GM18519 (cell line): ENCODE measurements at regions not wholly inside any gene's neighbourhood (a gene's known extent, or its start where the extent isn't known, plus 50 kb on each side); places are given as distances from the start of the nearest gene placed in this dataset.
"Not testable (repeated sequence)": the region's sequence is repeated elsewhere in the genome, so short reads cannot be mapped to it uniquely, and the experiment has no call there.

Source experiments
- ATAC-seq: cut with Tn5 transposase; IDR thresholded peaks from one replicate; pipeline ENCODE4 v1.9.1; 2021; ENCODE audit warnings: mild to moderate bottlenecking, moderate library complexity; ENCODE audit not compliant: unreplicated experiment, low FRiP score

DNA sequence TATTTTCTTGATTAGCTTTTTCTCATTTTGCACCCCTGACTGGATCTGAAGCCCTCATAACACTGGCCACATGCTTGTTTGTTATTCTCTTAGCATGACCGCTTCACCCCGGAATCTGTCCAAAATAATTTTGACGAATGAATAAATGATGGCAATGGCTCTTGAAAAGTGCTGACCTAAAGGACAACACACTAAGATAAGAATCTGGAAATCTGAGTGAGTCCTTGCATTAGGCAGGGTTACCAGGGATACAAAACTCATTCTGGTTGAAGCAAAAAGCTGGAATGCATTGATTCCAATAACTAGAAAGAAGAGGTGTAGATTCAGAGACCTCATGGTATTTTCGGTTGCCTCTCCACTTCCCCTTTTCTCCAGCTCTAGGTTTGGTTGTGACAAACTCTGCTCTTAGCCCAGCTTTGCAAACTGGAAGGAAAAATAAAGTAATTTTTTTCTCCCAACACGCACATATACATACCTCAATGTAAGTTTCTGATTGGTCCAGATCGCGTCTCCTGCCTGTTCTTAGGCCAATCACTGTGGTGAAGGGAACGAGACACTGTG is 157.4 kb downstream of the SKIDA1 start:
- ATAC-seq, result no peak

DNA sequence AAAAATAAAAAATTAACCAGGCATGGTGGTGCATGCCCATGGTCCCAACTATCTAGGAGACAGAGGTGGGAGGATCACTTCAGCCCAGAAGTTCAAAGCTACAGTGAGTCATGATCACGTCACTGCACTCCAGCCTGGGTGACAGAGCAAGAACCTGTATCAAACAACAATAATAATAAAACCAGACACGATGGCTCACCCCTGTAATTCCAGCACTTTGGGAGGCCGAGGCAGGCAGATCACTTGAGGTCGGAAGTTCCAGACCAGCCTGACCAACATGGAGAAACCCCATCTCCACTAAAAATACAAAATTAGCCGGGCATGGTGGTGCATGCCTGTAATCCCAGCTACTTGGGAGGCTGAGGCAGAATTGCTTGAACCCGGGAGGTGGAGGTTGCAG is 159.4 kb downstream of the SKIDA1 start:
- not testable (repeated sequence) for ATAC-seq

GRCh38 chr10:21364196-21365114 is 161.0 kb downstream of the SKIDA1 start:
- ATAC-seq, result no peak

GRCh38 chr10:21363731-21364104 is 161.8 kb downstream of the SKIDA1 start:
- ATAC-seq, result no peak

- ATAC-seq, result no peak
Measured at GRCh38 chr10:21363092-21363730, 162.3 kb downstream of the SKIDA1 start.

- no peak for ATAC-seq
Measured at GRCh38 chr10:21359202-21359601, 166.3 kb downstream of the SKIDA1 start.

DNA sequence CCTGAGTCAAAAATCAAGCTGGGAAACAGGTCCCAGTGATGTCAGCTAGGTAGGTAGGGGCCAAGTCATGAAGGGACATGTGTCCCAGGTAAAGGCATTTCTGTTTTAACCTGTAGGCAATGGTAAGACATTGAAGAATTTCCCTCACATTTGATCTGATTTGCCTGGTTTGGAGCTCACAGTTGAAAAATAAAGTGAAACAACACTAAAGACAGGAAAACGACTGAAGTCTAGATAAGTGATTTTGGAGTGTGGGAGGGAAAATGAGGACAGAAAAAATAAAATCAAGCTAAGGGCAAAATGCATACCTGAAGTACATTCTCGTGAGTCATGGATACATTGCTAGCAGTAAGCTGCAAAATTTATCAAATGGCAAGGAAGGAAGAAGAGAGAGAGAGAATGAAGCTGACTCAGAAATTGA is 169.9 kb downstream of the SKIDA1 start:
- no peak for ATAC-seq

DNA sequence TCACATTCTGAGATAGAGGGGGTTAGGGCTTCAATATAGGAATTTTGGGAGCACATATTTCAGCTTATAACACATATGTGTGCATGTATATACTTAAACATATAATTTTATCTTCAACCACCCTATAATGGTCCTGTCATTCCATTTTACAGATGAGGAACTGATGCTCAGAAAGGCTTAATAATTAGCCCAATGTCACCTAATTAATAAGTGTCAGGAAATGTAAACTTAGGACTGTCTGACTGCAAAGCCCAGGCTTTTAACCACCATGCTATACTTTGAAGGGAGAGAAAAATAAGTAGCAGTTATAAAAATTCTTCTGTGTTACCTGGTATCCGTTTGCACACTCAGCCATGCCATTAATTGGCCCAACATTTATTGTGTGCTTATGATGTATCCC is 172.6 kb downstream of the SKIDA1 start:
- no peak for ATAC-seq

DNA sequence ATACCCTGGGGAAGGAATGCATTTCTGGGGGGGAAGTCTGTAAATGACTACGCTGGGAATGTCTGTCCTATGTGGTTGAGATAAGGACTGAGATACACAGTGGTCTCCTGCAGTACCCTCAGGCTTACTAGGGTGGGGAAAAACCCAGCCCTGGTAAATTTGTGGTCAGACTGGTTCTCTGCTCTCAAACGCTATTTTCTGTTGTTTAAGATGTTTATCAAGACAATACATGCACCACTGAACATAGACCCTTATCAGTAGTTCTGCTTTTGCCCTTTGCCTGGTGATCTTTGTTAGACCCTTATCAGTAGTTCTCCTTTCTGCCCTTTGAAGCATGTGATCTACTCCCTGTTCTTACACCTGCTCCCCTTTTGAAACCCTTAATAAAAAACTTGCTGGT is 173.9 kb downstream of the SKIDA1 start:
- ATAC-seq, result not testable (repeated sequence)

- no peak for ATAC-seq
Measured at GRCh38 chr10:21349912-21350286, 175.6 kb downstream of the SKIDA1 start.

GRCh38 chr10:21347785-21348170 is 177.7 kb downstream of the SKIDA1 start:
- ATAC-seq, result no peak

GRCh38 chr10:21347043-21347784 is 178.3 kb downstream of the SKIDA1 start:
- no peak for ATAC-seq

DNA sequence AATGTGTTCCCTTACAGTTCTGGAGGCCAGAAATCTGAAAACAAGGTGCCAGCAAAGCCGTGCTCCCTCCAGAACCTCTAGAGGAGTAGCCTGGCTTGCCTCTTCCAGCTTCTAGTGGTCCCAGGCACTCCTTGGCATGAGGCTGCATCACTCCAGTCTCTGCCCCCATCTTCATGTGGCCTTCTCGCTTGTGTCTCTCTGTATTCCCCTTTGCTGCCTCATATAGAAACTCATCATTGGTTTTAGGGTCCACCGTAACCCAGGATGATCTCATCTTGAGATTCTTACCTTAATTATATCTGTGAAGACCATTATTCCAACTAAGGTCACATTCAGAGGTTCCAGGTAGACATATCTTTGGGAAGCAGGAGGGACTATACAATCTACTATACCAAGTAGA is 182.4 kb downstream of the SKIDA1 start:
- no peak for ATAC-seq

GRCh38 chr10:21342499-21342898 is 183.0 kb downstream of the SKIDA1 start:
- not testable (repeated sequence) for ATAC-seq

DNA sequence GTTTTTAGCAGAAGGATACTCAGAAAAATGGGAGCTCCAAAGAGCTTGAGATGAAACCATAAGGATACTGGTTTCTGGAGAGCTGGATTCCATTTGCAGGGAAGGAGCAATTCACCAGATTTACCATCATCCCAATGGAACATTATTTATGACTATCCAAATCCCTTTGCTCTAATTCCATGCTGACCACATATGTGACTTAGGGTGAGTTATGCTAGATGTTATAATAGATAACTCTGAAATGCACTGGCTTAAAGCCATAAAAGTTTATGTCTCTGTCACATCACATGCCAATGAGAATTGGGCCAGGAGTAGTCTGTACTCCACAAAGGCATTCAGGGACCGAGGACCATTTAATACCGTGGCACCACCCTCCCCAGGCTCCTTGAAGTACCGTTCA is 185.2 kb downstream of the SKIDA1 start:
- no peak for ATAC-seq

- ATAC-seq, result no peak
Measured at GRCh38 chr10:21337171-21337792, 188.2 kb downstream of the SKIDA1 start.

DNA sequence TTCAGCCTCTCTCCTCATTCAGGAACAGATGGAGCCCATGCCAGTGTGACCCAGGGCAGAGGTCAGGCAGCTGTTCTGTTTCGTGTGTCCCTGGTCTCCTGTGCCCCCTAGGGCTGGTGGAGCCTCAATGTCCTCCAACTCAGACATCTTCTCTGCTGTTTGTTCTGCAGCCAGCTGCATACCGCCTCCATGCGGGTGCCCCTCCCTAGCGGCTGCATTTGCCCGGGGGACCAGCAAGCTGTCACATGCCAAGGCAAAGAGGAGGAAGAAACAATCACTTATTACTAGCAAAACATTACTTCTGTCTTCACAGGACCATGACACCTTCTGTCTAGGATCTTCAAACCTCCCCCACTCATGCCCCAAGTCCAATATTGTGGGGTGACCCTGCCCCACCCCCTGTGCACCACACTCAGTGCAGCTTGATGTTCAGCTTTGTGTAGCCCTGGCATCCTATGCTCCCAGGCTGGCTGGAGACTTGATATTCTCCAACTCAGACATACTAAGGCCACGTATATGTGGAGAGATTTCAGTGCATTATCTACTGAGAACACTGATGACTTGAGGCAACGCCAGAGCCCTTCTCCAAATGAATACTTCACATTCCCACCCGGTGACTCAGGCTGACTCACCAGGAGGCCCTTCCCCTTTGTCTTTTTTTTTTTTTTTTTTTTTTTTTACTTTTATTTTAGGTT is 188.9 kb downstream of the SKIDA1 start:
- ATAC-seq, result no peak

- ATAC-seq, result no peak
Measured at GRCh38 chr10:21334891-21335696, 190.4 kb downstream of the SKIDA1 start.

- ATAC-seq, result no peak
Measured at GRCh38 chr10:21330628-21331020, 194.9 kb downstream of the SKIDA1 start.
